Naive thymus-derived CD4-positive, alpha-beta T cell (primary cell): ENCODE measurements at regions not wholly inside any gene's neighbourhood (a gene's known extent, or its start where the extent isn't known, plus 50 kb on each side); places are given as distances from the start of the nearest gene placed in this dataset.
"Not testable (repeated sequence)": the region's sequence is repeated elsewhere in the genome, so short reads cannot be mapped to it uniquely, and the experiment has no call there.

Experiments
- ATAC-seq: fragments of 150-1000 bp; cut with Tn5 transposase; 2 replicates; pipeline ENCODE4 v1.10.0; 2021; ENCODE audit warnings: mild to moderate bottlenecking, moderate library complexity
- CTCF ChIA-PET: fragments of 350-600 bp; sonication (Branson Sonifier 250); formaldehyde crosslinking; loops from one replicate; lab custom pipeline; 2021; ENCODE audit warnings: antibody characterized with exemption; lab: Charles Lee
- POLR2A ChIA-PET: fragments of 350-600 bp; sonication (Branson Sonifier 250); formaldehyde crosslinking; loops from one replicate; lab custom pipeline; 2021; ENCODE audit warnings: antibody characterized with exemption, inconsistent platforms; lab: Charles Lee
- DNase-seq, 9 donors: peaks; one replicate each; pipeline versions ENCODE4 v3.0.0 to v3.0.0-alpha.2; 2020 to 2022; ENCODE audit warnings: mixed read lengths in 1 of 9
- H3K27ac ChIP-seq: one replicate; pipeline ENCODE4 v1.7.0; 2013; ENCODE audit warnings: mild to moderate bottlenecking, low read depth, low read length, moderate library complexity
- H3K27me3 ChIP-seq, 2 donors: one replicate each; pipeline ENCODE4 v1.7.0; 2013; ENCODE audit warnings: low read length in 2 of 2, mild to moderate bottlenecking in 2 of 2, moderate library complexity in 2 of 2; ENCODE audit not compliant: control insufficient read depth in 2 of 2, insufficient read depth in 2 of 2
- H3K36me3 ChIP-seq, 3 experiments: 1 replicate in 2 of 3; 2 replicates in 1 of 3; pipeline ENCODE4 v1.7.0; 2013; ENCODE audit warnings: low read length in 3 of 3, mild to moderate bottlenecking in 3 of 3, moderate library complexity in 1 of 3; ENCODE audit not compliant: insufficient read depth in 3 of 3, control insufficient read depth in 2 of 3
- H3K4me1 ChIP-seq, 2 donors: one replicate each; pipeline ENCODE4 v1.7.0; 2013; ENCODE audit warnings: low read length in 2 of 2, mild to moderate bottlenecking in 2 of 2, moderate library complexity in 1 of 2; ENCODE audit not compliant: control insufficient read depth in 2 of 2, insufficient read depth in 2 of 2
- H3K4me3 ChIP-seq: 2 replicates; pipeline ENCODE4 v1.7.0; 2013; ENCODE audit warnings: mild to moderate bottlenecking, low read length
- H3K9me3 ChIP-seq, 3 experiments: 1 replicate in 2 of 3; 2 replicates in 1 of 3; pipeline ENCODE4 v1.7.0; 2013; ENCODE audit warnings: low read length in 3 of 3; ENCODE audit not compliant: control insufficient read depth in 2 of 3
- H3K27ac Mint-ChIP-seq, 9 donors: one replicate each; pipeline ENCODE4 v1.8.0; 2020 to 2022; ENCODE audit warnings: mixed read lengths in 9 of 9, mild to moderate bottlenecking in 8 of 9, moderate library complexity in 5 of 9, inconsistent platforms in 2 of 9
- H3K27me3 Mint-ChIP-seq, 5 donors: one replicate each; pipeline ENCODE4 v1.8.0; 2021 to 2022; ENCODE audit warnings: mixed read lengths in 5 of 5, mild to moderate bottlenecking in 1 of 5
- H3K36me3 Mint-ChIP-seq, 5 donors: one replicate each; pipeline ENCODE4 v1.8.0; 2020 to 2022; ENCODE audit warnings: mixed read lengths in 5 of 5, mild to moderate bottlenecking in 3 of 5, inconsistent platforms in 1 of 5
- H3K4me1 Mint-ChIP-seq, 7 donors: one replicate each; pipeline ENCODE4 v1.8.0; 2020 to 2022; ENCODE audit warnings: mixed read lengths in 7 of 7, mild to moderate bottlenecking in 3 of 7, inconsistent platforms in 1 of 7
- H3K4me3 Mint-ChIP-seq, 10 donors: one replicate each; pipeline ENCODE4 v1.8.0; 2020 to 2022; ENCODE audit warnings: mild to moderate bottlenecking in 10 of 10, mixed read lengths in 10 of 10, moderate library complexity in 6 of 10, inconsistent platforms in 2 of 10
- H3K9me3 Mint-ChIP-seq, 11 donors: one replicate each; pipeline ENCODE4 v1.8.0; 2020 to 2022; ENCODE audit warnings: mixed read lengths in 11 of 11, mild to moderate bottlenecking in 4 of 11, inconsistent platforms in 1 of 11, moderate library complexity in 1 of 11
- intact Hi-C, 2 donors: fragments of 100-400 bp; cut with micrococcal nuclease; formaldehyde crosslinking; loops; one replicate each; pipeline ENCODE4 v1.15.1; 2023

- no peaks in the 10 kb centered on the region for H3K36me3 Mint-ChIP-seq
- CTCF ChIA-PET, result no interaction called here
- Histone ChIP-seq H3K9me3 (no peaks in the 10 kb centered on the region), H3K27me3 (no peaks in the 10 kb centered on the region), H3K36me3 (no peaks in the 10 kb centered on the region), H3K4me3 (no peak overlapping the region), H3K27ac (no peak overlapping the region), H3K4me1 (no peaks in the 10 kb centered on the region)
- ATAC-seq (no peak), DNase-seq (no peak)
- H3K27me3 Mint-ChIP-seq, result peaks cover 5 to 43% (median 9%) of the 10 kb centered on the region in 5 donors
- no peak overlapping the region for H3K27ac Mint-ChIP-seq
- POLR2A ChIA-PET, result no interaction called here
- no peaks in the 10 kb centered on the region for H3K9me3 Mint-ChIP-seq
- intact Hi-C loops, result no loop called here
- no peaks in the 10 kb centered on the region for H3K4me1 Mint-ChIP-seq
- H3K4me3 Mint-ChIP-seq, result no peak overlapping the region
These were observed 89.9 kb upstream of the PRKX start for GRCh38 chrX:3803305-3803704.

GRCh38 chrX:3795411-3795810 is 82.0 kb upstream of the PRKX start:
- H3K4me1 Mint-ChIP-seq, ATAC-seq, H3K9me3 ChIP-seq, CTCF ChIA-PET, H3K4me1 ChIP-seq, H3K36me3 Mint-ChIP-seq, H3K27me3 ChIP-seq, DNase-seq, H3K4me3 Mint-ChIP-seq, H3K4me3 ChIP-seq, intact Hi-C loops, POLR2A ChIA-PET, H3K9me3 Mint-ChIP-seq, H3K27ac ChIP-seq, H3K27ac Mint-ChIP-seq, H3K36me3 ChIP-seq: not testable (repeated sequence)
- peaks cover 0 to 41% (median 3%) of the 10 kb centered on the region in 5 donors for H3K27me3 Mint-ChIP-seq

GRCh38 chrX:3791449-3791848 is 78.0 kb upstream of the PRKX start:
- Histone ChIP-seq H3K4me1 (no peaks in the 10 kb centered on the region), H3K9me3 (no peaks in the 10 kb centered on the region), H3K36me3 (no peaks in the 10 kb centered on the region), H3K27ac (no peak overlapping the region), H3K27me3 (no peaks in the 10 kb centered on the region), H3K4me3 (no peak overlapping the region)
- peaks cover 0 to 2% (median 0%) of the 10 kb centered on the region in 11 donors for H3K9me3 Mint-ChIP-seq
- no peak overlapping the region for H3K4me3 Mint-ChIP-seq
- H3K4me1 Mint-ChIP-seq, result peaks cover 0 to 16% (median 6%) of the 10 kb centered on the region in 7 donors
- no peaks in the 10 kb centered on the region for H3K36me3 Mint-ChIP-seq
- POLR2A ChIA-PET, result no interaction called here
- ATAC-seq (no peak), DNase-seq (no peak)
- H3K27ac Mint-ChIP-seq, result peak overlapping the region in 1 of 9 donors; percentile 22
- peaks cover 0 to 40% (median 3%) of the 10 kb centered on the region in 5 donors for H3K27me3 Mint-ChIP-seq
- CTCF ChIA-PET, result no interaction called here
- intact Hi-C loops, result no loop called here

- POLR2A ChIA-PET, result no interaction called here
- Mint-ChIP-seq H3K4me1 (peaks cover 0 to 16% (median 6%) of the 10 kb centered on the region in 7 donors), H3K36me3 (peaks cover 0 to 6% (median 0%) of the 10 kb centered on the region in 5 donors), H3K9me3 (peaks cover 0 to 16% (median 2%) of the 10 kb centered on the region in 11 donors), H3K4me3 (peak overlapping the region in 2 of 10 donors; percentile 8 to 22), H3K27ac (peak overlapping the region in 1 of 9 donors; percentile 36), H3K27me3 (peaks cover 0 to 20% (median 3%) of the 10 kb centered on the region in 5 donors)
- Histone ChIP-seq H3K36me3 (no peaks in the 10 kb centered on the region), H3K27ac (no peak overlapping the region), H3K4me1 (no peaks in the 10 kb centered on the region), H3K27me3 (no peaks in the 10 kb centered on the region), H3K4me3 (no peak overlapping the region), H3K9me3 (no peaks in the 10 kb centered on the region)
- peak in 4 of 9 donors; percentile 3 to 21 (median 12) for DNase-seq
- CTCF ChIA-PET, result no interaction called here
- ATAC-seq, result no peak
- intact Hi-C loops, result loop anchor here (1.0 to 5.0 kb wide), 4 partner anchors 46 to 137 kb away; partner anchors contain the start of gene PRKX (in 1 of the 2)
These were observed 75.2 kb upstream of the PRKX start for GRCh38 chrX:3788494-3789233.

GRCh38 chrX:3787856-3788255 is 74.4 kb upstream of the PRKX start:
- Histone ChIP-seq H3K4me1 (no peaks in the 10 kb centered on the region), H3K36me3 (no peaks in the 10 kb centered on the region), H3K27ac (no peak overlapping the region), H3K4me3 (no peak overlapping the region), H3K9me3 (no peaks in the 10 kb centered on the region), H3K27me3 (no peaks in the 10 kb centered on the region)
- Mint-ChIP-seq H3K36me3 (peaks cover 0 to 6% (median 0%) of the 10 kb centered on the region in 5 donors), H3K4me1 (peaks cover 0 to 16% (median 6%) of the 10 kb centered on the region in 7 donors), H3K9me3 (peaks cover 0 to 16% (median 2%) of the 10 kb centered on the region in 11 donors), H3K4me3 (no peak overlapping the region), H3K27me3 (peaks cover 0 to 14% (median 3%) of the 10 kb centered on the region in 5 donors), H3K27ac (peak overlapping the region in 2 of 9 donors; percentile 32 to 36)
- CTCF ChIA-PET, result no interaction called here
- intact Hi-C loops, result loop anchor here (5.0 kb wide), 3 partner anchors 46 to 136 kb away; partner anchors contain the start of gene PRKX (in 1 of the 2)
- POLR2A ChIA-PET, result no interaction called here
- DNase-seq, result no peak
- no peak for ATAC-seq

GRCh38 chrX:3785822-3786221 is 72.4 kb upstream of the PRKX start:
- peaks cover 0 to 16% (median 0%) of the 10 kb centered on the region in 11 donors for H3K9me3 Mint-ChIP-seq
- H3K4me3 ChIP-seq, CTCF ChIA-PET, H3K4me1 ChIP-seq, POLR2A ChIA-PET, H3K27me3 ChIP-seq, H3K36me3 Mint-ChIP-seq, H3K4me3 Mint-ChIP-seq, H3K36me3 ChIP-seq, H3K9me3 ChIP-seq, DNase-seq, H3K27ac ChIP-seq, H3K27ac Mint-ChIP-seq: not testable (repeated sequence)
- intact Hi-C loops, result loop anchor here (5.0 kb wide), 3 partner anchors 44 to 134 kb away; partner anchors contain the start of gene PRKX (in 1 of the 2)
- H3K4me1 Mint-ChIP-seq, result peaks cover 0 to 17% (median 4%) of the 10 kb centered on the region in 7 donors
- peak; percentile 36 for ATAC-seq
- H3K27me3 Mint-ChIP-seq, result peaks cover 0 to 12% (median 0%) of the 10 kb centered on the region in 5 donors
